Panc1 (cell line): ENCODE measurements at regions not wholly inside any gene's neighbourhood (a gene's known extent, or its start where the extent isn't known, plus 50 kb on each side); places are given as distances from the start of the nearest gene placed in this dataset.
"Not testable (repeated sequence)": the region's sequence is repeated elsewhere in the genome, so short reads cannot be mapped to it uniquely, and the experiment has no call there.

Source experiments
- ATAC-seq: fragments of 200-7000 bp; cut with Tn5 transposase; 2 replicates; pipeline ENCODE4 v1.9.1; 2020; ENCODE audit warnings: mild to moderate bottlenecking, moderate library complexity
- BruUV-seq: library from RNA; stranded (reverse); fragments of 400-500 nt; replicated peaks from 2 replicates; lab custom pipeline; 2021; lab: Mats Ljungman, UMichigan
- CTCF ChIA-PET: fragments of 300-600 bp; sonication (Branson Sonifier 250); formaldehyde crosslinking; loops from one replicate; lab custom pipeline; 2022; ENCODE audit warnings: antibody characterized with exemption; lab: Charles Lee
- POLR2A ChIA-PET: fragments of 300-600 bp; sonication (Branson Sonifier 250); formaldehyde crosslinking; loops from one replicate; lab custom pipeline; 2022; ENCODE audit warnings: antibody characterized with exemption; lab: Charles Lee
- DNase-seq: peaks from one replicate; pipeline ENCODE4 v3.0.0-alpha.2; 2010; ENCODE audit warnings: low read depth, low spot score
- H3K27ac ChIP-seq: 2 replicates; pipeline ENCODE4 v1.5.1; 2011; ENCODE audit warnings: mild to moderate bottlenecking, low read length, inconsistent platforms
- H3K27me3 ChIP-seq: fragments of 200-500 bp; sonication (Bioruptor generic); 2 replicates; pipeline ENCODE4 v1.6.0; 2014; ENCODE audit warnings: low read length, inconsistent platforms; ENCODE audit not compliant: control insufficient read depth, insufficient read depth
- H3K36me3 ChIP-seq: fragments of 200-500 bp; sonication (Bioruptor generic); 2 replicates; pipeline ENCODE4 v1.5.1; 2014; ENCODE audit warnings: inconsistent platforms, mild to moderate bottlenecking, low read length, moderate library complexity; ENCODE audit not compliant: control insufficient read depth, insufficient read depth
- H3K4me1 ChIP-seq: 2 replicates; pipeline ENCODE4 v1.5.1; 2011; ENCODE audit warnings: inconsistent platforms, mild to moderate bottlenecking, low read length, moderate library complexity; ENCODE audit not compliant: control insufficient read depth, insufficient read depth
- H3K4me3 ChIP-seq, 2 experiments: 2 replicates each; pipeline ENCODE4 v1.5.1; 2011 to 2012; ENCODE audit warnings: low read depth in 2 of 2, low read length in 2 of 2, mild to moderate bottlenecking in 2 of 2, inconsistent platforms in 1 of 2, moderate library complexity in 1 of 2
- H3K9me3 ChIP-seq: fragments of 200-500 bp; sonication (Bioruptor generic); 2 replicates; pipeline ENCODE4 v1.5.1; 2014; ENCODE audit warnings: low read depth, mild to moderate bottlenecking, inconsistent platforms, low read length, moderate library complexity; ENCODE audit not compliant: control insufficient read depth, insufficient read depth
- CTCF ChIP-seq: fragments of 450-650 bp; IDR thresholded peaks from 2 replicates; pipeline ENCODE4 v1.5.1; 2017; ENCODE audit warnings: mild to moderate bottlenecking
- POLR2AphosphoS5 ChIP-seq: IDR thresholded peaks from 2 replicates; pipeline ENCODE4 v1.6.1; 2012; ENCODE audit warnings: mild to moderate bottlenecking, low read depth, low read length, moderate library complexity
- REST ChIP-seq, 2 experiments: IDR thresholded peaks; 2 replicates each; pipeline ENCODE4 v1.6.1; 2011 to 2012; ENCODE audit warnings: low read depth in 2 of 2, control low read depth in 1 of 2, low read length in 1 of 2, mild to moderate bottlenecking in 1 of 2, moderate library complexity in 1 of 2; ENCODE audit not compliant: insufficient read depth in 1 of 2
- SIN3A ChIP-seq: IDR thresholded peaks from 2 replicates; pipeline ENCODE4 v1.6.1; 2012; ENCODE audit warnings: low read depth, mild to moderate bottlenecking, low read length, moderate library complexity, borderline replicate concordance; ENCODE audit not compliant: insufficient read depth
- TCF7L2 ChIP-seq: IDR thresholded peaks from 2 replicates; pipeline ENCODE4 v1.6.1; 2011; ENCODE audit warnings: mild to moderate bottlenecking, low read depth, low read length, inconsistent platforms
- in situ Hi-C: cut with HindIII; loops from 2 replicates; pipeline ENCODE4 v1.10.0; 2016; ENCODE audit warnings: low sequenced_read_pairs, low pct_unique_long_range_greater_than_20kb
- intact Hi-C: fragments of 100-400 bp; cut with micrococcal nuclease; formaldehyde crosslinking; loops from one replicate; pipeline ENCODE4 v1.10.0; 2022; ENCODE audit not compliant: unreplicated experiment

- ChIA-PET CTCF (no interaction called here), POLR2A (no interaction called here)
Observed at GRCh38 chr4:12359420-12359819, 930.7 kb upstream of the HS3ST1 start.

GRCh38 chr4:12333083-12333482 is 904.4 kb upstream of the HS3ST1 start:
- H3K27me3 ChIP-seq, CTCF ChIA-PET, H3K4me3 ChIP-seq, H3K4me1 ChIP-seq, H3K9me3 ChIP-seq, intact Hi-C loops, ATAC-seq, H3K36me3 ChIP-seq, DNase-seq, BruUV-seq, in situ Hi-C loops, H3K27ac ChIP-seq, POLR2A ChIA-PET: not testable (repeated sequence)

More at GRCh38 chr4:12359420-12359819, 930.7 kb upstream of the HS3ST1 start:
- no peaks in the 10 kb centered on the region for H3K27me3 ChIP-seq
- H3K4me1 ChIP-seq: no peaks in the 10 kb centered on the region
- intact Hi-C loops: no loop called here
- no peak overlapping the region for H3K4me3 ChIP-seq
- BruUV-seq: no TSS peak
- H3K9me3 ChIP-seq: no peaks in the 10 kb centered on the region
- in situ Hi-C loops: no loop called here
- H3K36me3 ChIP-seq: no peaks in the 10 kb centered on the region
- no peak overlapping the region for H3K27ac ChIP-seq
- TF ChIP-seq SIN3A (no peak), POLR2AphosphoS5 (no peak), REST (IDR thresholded peaks at IDR 0.05; ENCODE audit: insufficient read depth in 1 of 2, low read depth in 2 of 2, low read length in 1 of 2) (no peak), TCF7L2 (no peak), CTCF (no peak)
- ATAC-seq (no peak), DNase-seq (no peak)

- BruUV-seq: no TSS peak
- Histone ChIP-seq H3K36me3 (no peaks in the 10 kb centered on the region), H3K27me3 (no peaks in the 10 kb centered on the region), H3K9me3 (no peaks in the 10 kb centered on the region), H3K4me3 (no peak overlapping the region), H3K27ac (no peak overlapping the region), H3K4me1 (no peaks in the 10 kb centered on the region)
- intact Hi-C loops: no loop called here
- DNase-seq (no peak), ATAC-seq (no peak)
- CTCF ChIA-PET: no interaction called here
- in situ Hi-C loops: no loop called here
- TF ChIP-seq REST (IDR thresholded peaks at IDR 0.05; ENCODE audit: insufficient read depth in 1 of 2, low read depth in 2 of 2, low read length in 1 of 2) (no peak), CTCF (no peak), POLR2AphosphoS5 (no peak)
- POLR2A ChIA-PET: no interaction called here
Observed at GRCh38 chr4:12324965-12325364, 896.3 kb upstream of the HS3ST1 start.
